ENCODE measurements at regions not wholly inside any gene's neighbourhood (a gene's known extent, or its start where the extent isn't known, plus 50 kb on each side); places are given as distances from the start of the nearest gene placed in this dataset.
"Not testable (repeated sequence)": the region's sequence is repeated elsewhere in the genome, so short reads cannot be mapped to it uniquely, and the experiment has no call there.

DNA sequence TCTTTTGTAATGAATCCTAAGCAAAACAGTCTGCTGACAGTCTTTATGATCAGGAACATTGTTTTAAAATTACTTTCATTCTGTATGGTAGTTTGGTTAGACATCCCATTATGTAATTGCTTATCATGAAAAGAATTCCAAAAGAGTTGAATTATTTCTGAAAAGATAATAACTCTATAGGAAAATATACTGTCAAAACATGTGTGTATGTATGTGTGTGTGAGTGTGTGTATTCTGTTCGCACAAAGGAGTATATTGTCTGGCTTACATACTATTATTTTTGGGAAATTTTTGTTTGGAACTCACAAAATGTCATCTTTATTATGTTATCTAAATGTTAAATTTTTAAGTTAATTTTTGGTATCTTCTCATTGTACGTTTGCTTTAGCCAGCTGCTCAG lies 1075.9 kb downstream of the ZPLD1 start:
- Histone ChIP-seq H3K4me1 (ENCODE audit: control insufficient read depth, insufficient read depth, low read length) (no peaks in the 10 kb centered on the region), H3K36me3 (ENCODE audit: control insufficient read depth in 2 of 2, insufficient read depth in 2 of 2, low read length in 2 of 2) (no peaks in the 10 kb centered on the region), H3K9me3 (ENCODE audit: control insufficient read depth in 2 of 2, low read length in 2 of 2) (no peaks in the 10 kb centered on the region), H3K4me3 (ENCODE audit: low read length in 2 of 2) (no peak overlapping the region), H3K9ac (ENCODE audit: low read length in 2 of 2) (no peak overlapping the region), H3K27me3 (ENCODE audit: control insufficient read depth in 1 of 2, insufficient read depth in 2 of 2, low read length in 2 of 2) (no peaks in the 10 kb centered on the region), H3K27ac (ENCODE audit: low read length) (no peak overlapping the region)

GRCh38 chr3:103511891-103512290 lies 1077.1 kb downstream of the ZPLD1 start:
- Histone ChIP-seq H3K4me3 (ENCODE audit: low read length in 2 of 2) (no peak overlapping the region), H3K9me3 (ENCODE audit: control insufficient read depth in 2 of 2, low read length in 2 of 2) (no peaks in the 10 kb centered on the region), H3K27ac (ENCODE audit: low read length) (no peak overlapping the region), H3K4me1 (ENCODE audit: control insufficient read depth, insufficient read depth, low read length) (no peaks in the 10 kb centered on the region), H3K36me3 (ENCODE audit: control insufficient read depth in 2 of 2, insufficient read depth in 2 of 2, low read length in 2 of 2) (no peaks in the 10 kb centered on the region), H3K27me3 (ENCODE audit: control insufficient read depth in 1 of 2, insufficient read depth in 2 of 2, low read length in 2 of 2) (no peaks in the 10 kb centered on the region), H3K9ac (ENCODE audit: low read length in 2 of 2) (no peak overlapping the region)

DNA sequence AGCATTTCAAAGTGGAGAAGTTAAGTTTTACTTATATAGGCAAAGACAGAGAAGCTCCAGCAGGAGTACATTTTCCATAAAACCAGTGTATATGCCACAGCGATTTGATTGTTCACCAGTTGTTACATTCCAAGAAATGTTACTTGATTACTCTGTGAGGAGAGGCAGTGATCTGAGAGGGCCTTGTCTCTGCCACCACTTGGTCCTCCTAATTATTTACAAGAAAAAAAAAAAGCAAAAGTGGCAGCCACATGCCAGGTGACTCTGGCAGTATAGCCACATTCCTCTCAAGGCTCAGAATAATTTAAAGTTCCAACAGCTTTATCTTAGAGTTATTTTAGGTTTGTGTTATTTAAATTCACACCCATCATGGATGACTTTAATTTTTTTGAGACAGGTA lies 1077.8 kb downstream of the ZPLD1 start:
- no peaks in the 10 kb centered on the region for H3K36me3 ChIP-seq (ENCODE audit: control insufficient read depth in 2 of 2, insufficient read depth in 2 of 2, low read length in 2 of 2)
- no peak overlapping the region for H3K4me3 ChIP-seq (ENCODE audit: low read length in 2 of 2)
- no peaks in the 10 kb centered on the region for H3K4me1 ChIP-seq (ENCODE audit: control insufficient read depth, insufficient read depth, low read length)
- no peaks in the 10 kb centered on the region for H3K9me3 ChIP-seq (ENCODE audit: control insufficient read depth in 2 of 2, low read length in 2 of 2)
- no peak overlapping the region for H3K9ac ChIP-seq (ENCODE audit: low read length in 2 of 2)
- H3K27me3 ChIP-seq (ENCODE audit: control insufficient read depth in 1 of 2, insufficient read depth in 2 of 2, low read length in 2 of 2): no peaks in the 10 kb centered on the region
- H3K27ac ChIP-seq (ENCODE audit: low read length): no peak overlapping the region

GRCh38 chr3:103513003-103513402 lies 1078.2 kb downstream of the ZPLD1 start:
- H3K27me3 ChIP-seq (ENCODE audit: control insufficient read depth in 1 of 2, insufficient read depth in 2 of 2, low read length in 2 of 2): no peaks in the 10 kb centered on the region
- H3K9ac ChIP-seq (ENCODE audit: low read length in 2 of 2): no peak overlapping the region
- H3K4me1 ChIP-seq (ENCODE audit: control insufficient read depth, insufficient read depth, low read length): no peaks in the 10 kb centered on the region
- no peak overlapping the region for H3K27ac ChIP-seq (ENCODE audit: low read length)
- H3K9me3 ChIP-seq (ENCODE audit: control insufficient read depth in 2 of 2, low read length in 2 of 2): no peaks in the 10 kb centered on the region
- H3K4me3 ChIP-seq (ENCODE audit: low read length in 2 of 2): no peak overlapping the region
- no peaks in the 10 kb centered on the region for H3K36me3 ChIP-seq (ENCODE audit: control insufficient read depth in 2 of 2, insufficient read depth in 2 of 2, low read length in 2 of 2)

DNA sequence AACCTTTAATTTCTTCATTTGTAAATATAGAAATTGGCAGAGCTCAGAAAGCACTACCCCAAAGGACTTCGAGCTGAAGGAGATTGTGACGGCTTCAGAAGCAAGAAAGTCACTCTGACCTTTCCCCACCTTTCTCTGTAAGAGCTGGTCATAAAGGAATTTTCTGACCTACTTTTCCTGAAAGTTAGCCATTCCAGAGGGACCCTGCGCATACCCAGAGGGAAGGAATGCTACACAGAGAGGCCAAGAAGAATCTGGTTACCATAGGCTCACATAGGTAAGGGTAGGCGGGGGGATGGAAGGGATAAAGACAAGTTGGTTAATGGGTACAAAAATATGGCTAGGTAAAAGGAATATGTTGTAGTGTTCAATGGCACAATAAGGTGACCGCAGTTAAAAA lies 1080.3 kb downstream of the ZPLD1 start:
- no peaks in the 10 kb centered on the region for H3K36me3 ChIP-seq (ENCODE audit: control insufficient read depth in 2 of 2, insufficient read depth in 2 of 2, low read length in 2 of 2)
- H3K9me3 ChIP-seq (ENCODE audit: control insufficient read depth in 2 of 2, low read length in 2 of 2): no peaks in the 10 kb centered on the region
- H3K4me1 ChIP-seq (ENCODE audit: control insufficient read depth, insufficient read depth, low read length): no peaks in the 10 kb centered on the region
- no peak overlapping the region for H3K9ac ChIP-seq (ENCODE audit: low read length in 2 of 2)
- no peak overlapping the region for H3K27ac ChIP-seq (ENCODE audit: low read length)
- no peaks in the 10 kb centered on the region for H3K27me3 ChIP-seq (ENCODE audit: control insufficient read depth in 1 of 2, insufficient read depth in 2 of 2, low read length in 2 of 2)
- no peak overlapping the region for H3K4me3 ChIP-seq (ENCODE audit: low read length in 2 of 2)

DNA sequence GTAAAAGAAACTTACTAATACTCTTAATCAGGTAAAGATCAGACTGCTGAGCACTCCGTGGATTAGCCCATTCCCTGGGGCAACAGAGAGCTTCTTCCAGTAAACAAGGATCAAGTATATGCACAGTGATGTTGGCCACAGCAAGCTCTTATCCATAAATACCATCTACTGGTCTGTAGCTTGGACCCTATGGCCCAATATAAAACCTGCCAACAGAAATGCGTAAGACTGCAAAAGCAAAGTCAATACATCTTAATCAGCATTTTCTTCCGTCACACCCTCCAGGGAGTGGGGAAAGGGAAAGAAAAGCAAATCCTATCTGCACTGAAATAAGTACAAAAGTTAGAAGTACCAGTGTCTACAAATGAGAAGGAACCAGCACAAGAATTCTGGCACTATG lies 1082.1 kb downstream of the ZPLD1 start:
- Histone ChIP-seq H3K27ac (ENCODE audit: low read length) (no peak overlapping the region), H3K9me3 (ENCODE audit: control insufficient read depth in 2 of 2, low read length in 2 of 2) (peaks cover 0 to 2% of the 10 kb centered on the region in 2 donors), H3K4me3 (ENCODE audit: low read length in 2 of 2) (no peak overlapping the region), H3K27me3 (ENCODE audit: control insufficient read depth in 1 of 2, insufficient read depth in 2 of 2, low read length in 2 of 2) (no peaks in the 10 kb centered on the region), H3K4me1 (ENCODE audit: control insufficient read depth, insufficient read depth, low read length) (no peaks in the 10 kb centered on the region), H3K36me3 (ENCODE audit: control insufficient read depth in 2 of 2, insufficient read depth in 2 of 2, low read length in 2 of 2) (no peaks in the 10 kb centered on the region), H3K9ac (ENCODE audit: low read length in 2 of 2) (no peak overlapping the region)

DNA sequence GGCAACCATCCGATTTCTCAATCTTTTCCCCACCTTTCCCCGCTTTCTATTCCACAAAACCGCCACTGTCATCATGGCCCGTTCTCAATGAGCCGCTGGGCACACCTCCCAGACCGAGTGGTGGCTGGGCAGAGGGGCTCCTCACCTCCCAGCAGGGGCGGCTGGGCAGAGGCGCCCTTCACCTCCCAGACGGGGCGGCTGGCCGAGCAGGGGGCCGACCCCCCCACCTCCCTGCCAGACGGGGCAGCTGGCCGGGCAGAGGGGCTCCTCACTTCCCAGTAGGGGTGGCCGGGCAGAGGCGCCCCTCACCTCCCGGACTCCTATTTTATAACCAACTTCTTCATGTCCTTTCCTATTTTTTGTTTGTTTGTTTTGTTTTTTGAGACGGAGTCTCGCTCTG lies 1096.5 kb downstream of the ZPLD1 start:
- not testable (repeated sequence) for H3K4me3 ChIP-seq (ENCODE audit: low read length in 2 of 2); H3K9me3 ChIP-seq (ENCODE audit: control insufficient read depth in 2 of 2, low read length in 2 of 2); H3K36me3 ChIP-seq (ENCODE audit: control insufficient read depth in 2 of 2, insufficient read depth in 2 of 2, low read length in 2 of 2); H3K4me1 ChIP-seq (ENCODE audit: control insufficient read depth, insufficient read depth, low read length); H3K27me3 ChIP-seq (ENCODE audit: control insufficient read depth in 1 of 2, insufficient read depth in 2 of 2, low read length in 2 of 2); H3K9ac ChIP-seq (ENCODE audit: low read length in 2 of 2); H3K27ac ChIP-seq (ENCODE audit: low read length)

- H3K9me3 ChIP-seq (ENCODE audit: control insufficient read depth in 2 of 2, low read length in 2 of 2): no peaks in the 10 kb centered on the region
Observed at GRCh38 chr3:103532986-103533385, 1098.2 kb downstream of the ZPLD1 start.

GRCh38 chr3:103554451-103554850 lies 1119.6 kb downstream of the ZPLD1 start:
- no peaks in the 10 kb centered on the region for H3K9me3 ChIP-seq (ENCODE audit: control insufficient read depth in 2 of 2, low read length in 2 of 2)
- no peak overlapping the region for H3K27ac ChIP-seq (ENCODE audit: low read length)
- no peak overlapping the region for H3K9ac ChIP-seq (ENCODE audit: low read length in 2 of 2)
- H3K36me3 ChIP-seq (ENCODE audit: control insufficient read depth in 2 of 2, insufficient read depth in 2 of 2, low read length in 2 of 2): no peaks in the 10 kb centered on the region
- no peaks in the 10 kb centered on the region for H3K27me3 ChIP-seq (ENCODE audit: control insufficient read depth in 1 of 2, insufficient read depth in 2 of 2, low read length in 2 of 2)
- no peaks in the 10 kb centered on the region for H3K4me1 ChIP-seq (ENCODE audit: control insufficient read depth, insufficient read depth, low read length)
- no peak overlapping the region for H3K4me3 ChIP-seq (ENCODE audit: low read length in 2 of 2)

More at GRCh38 chr3:103532986-103533385, 1098.2 kb downstream of the ZPLD1 start:
- H3K4me1 ChIP-seq (ENCODE audit: control insufficient read depth, insufficient read depth, low read length): no peaks in the 10 kb centered on the region
- no peaks in the 10 kb centered on the region for H3K27me3 ChIP-seq (ENCODE audit: control insufficient read depth in 1 of 2, insufficient read depth in 2 of 2, low read length in 2 of 2)
- H3K4me3 ChIP-seq (ENCODE audit: low read length in 2 of 2): no peak overlapping the region
- no peaks in the 10 kb centered on the region for H3K36me3 ChIP-seq (ENCODE audit: control insufficient read depth in 2 of 2, insufficient read depth in 2 of 2, low read length in 2 of 2)
- no peak overlapping the region for H3K9ac ChIP-seq (ENCODE audit: low read length in 2 of 2)
- no peak overlapping the region for H3K27ac ChIP-seq (ENCODE audit: low read length)

DNA sequence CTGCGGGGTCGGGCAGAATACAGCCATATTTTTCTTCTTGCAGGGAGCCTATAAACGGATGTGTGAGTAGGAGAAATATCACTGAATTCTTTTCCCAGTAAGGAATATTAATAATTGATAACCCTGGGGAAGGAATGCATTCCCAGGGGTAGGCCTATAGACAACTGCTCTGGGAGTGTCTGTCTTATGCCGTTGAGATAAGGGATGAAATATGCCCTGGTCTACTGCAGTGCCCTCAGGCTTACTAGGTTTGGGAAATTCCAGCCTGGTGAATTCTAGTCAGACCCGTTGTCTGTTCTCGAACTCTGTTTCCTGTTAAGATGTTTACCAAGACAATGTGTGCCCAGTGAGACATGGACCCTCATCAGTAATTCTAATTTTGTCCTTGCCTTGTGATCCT lies 1129.3 kb downstream of the ZPLD1 start:
- H3K27me3 ChIP-seq (ENCODE audit: control insufficient read depth in 1 of 2, insufficient read depth in 2 of 2, low read length in 2 of 2); H3K27ac ChIP-seq (ENCODE audit: low read length); H3K36me3 ChIP-seq (ENCODE audit: control insufficient read depth in 2 of 2, insufficient read depth in 2 of 2, low read length in 2 of 2): not testable (repeated sequence)

DNA sequence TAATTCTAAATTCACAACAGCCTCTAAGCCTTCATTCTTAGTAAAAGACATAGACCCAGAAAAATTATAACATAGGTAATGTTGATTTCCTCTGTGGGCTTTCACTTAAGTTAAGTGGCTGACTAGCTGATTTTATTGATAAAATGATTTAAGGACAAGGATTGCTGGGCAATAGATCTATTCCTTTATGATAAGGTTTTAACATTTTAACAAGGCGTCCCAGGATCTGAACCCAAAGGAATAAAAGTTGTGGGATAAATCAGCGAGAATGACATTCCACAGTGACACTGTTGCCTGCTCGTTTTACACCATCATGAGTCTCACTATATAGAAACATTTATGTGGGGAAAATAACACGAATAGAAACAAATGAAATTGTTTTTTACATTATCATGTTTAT lies 1151.0 kb downstream of the ZPLD1 start:
- H3K4me1 ChIP-seq (ENCODE audit: control insufficient read depth, insufficient read depth, low read length): no peaks in the 10 kb centered on the region
- H3K4me3 ChIP-seq (ENCODE audit: low read length in 2 of 2): no peak overlapping the region
- no peak overlapping the region for H3K9ac ChIP-seq (ENCODE audit: low read length in 2 of 2)
- no peak overlapping the region for H3K27ac ChIP-seq (ENCODE audit: low read length)
- H3K27me3 ChIP-seq (ENCODE audit: control insufficient read depth in 1 of 2, insufficient read depth in 2 of 2, low read length in 2 of 2): no peaks in the 10 kb centered on the region
- no peaks in the 10 kb centered on the region for H3K36me3 ChIP-seq (ENCODE audit: control insufficient read depth in 2 of 2, insufficient read depth in 2 of 2, low read length in 2 of 2)
- no peaks in the 10 kb centered on the region for H3K9me3 ChIP-seq (ENCODE audit: control insufficient read depth in 2 of 2, low read length in 2 of 2)

More for the DNA sequence above, 1129.3 kb downstream of the ZPLD1 start:
- not testable (repeated sequence) for H3K9me3 ChIP-seq (ENCODE audit: control insufficient read depth in 2 of 2, low read length in 2 of 2); H3K4me1 ChIP-seq (ENCODE audit: control insufficient read depth, insufficient read depth, low read length); H3K4me3 ChIP-seq (ENCODE audit: low read length in 2 of 2); H3K9ac ChIP-seq (ENCODE audit: low read length in 2 of 2)

- no peak overlapping the region for H3K4me3 ChIP-seq (ENCODE audit: low read length in 2 of 2)
Observed at GRCh38 chr3:103589770-103590169, 1155.0 kb downstream of the ZPLD1 start.

More at GRCh38 chr3:103589770-103590169, 1155.0 kb downstream of the ZPLD1 start:
- Histone ChIP-seq H3K36me3 (ENCODE audit: control insufficient read depth in 2 of 2, insufficient read depth in 2 of 2, low read length in 2 of 2) (no peaks in the 10 kb centered on the region), H3K9me3 (ENCODE audit: control insufficient read depth in 2 of 2, low read length in 2 of 2) (no peaks in the 10 kb centered on the region), H3K4me1 (ENCODE audit: control insufficient read depth, insufficient read depth, low read length) (no peaks in the 10 kb centered on the region), H3K9ac (ENCODE audit: low read length in 2 of 2) (no peak overlapping the region), H3K27ac (ENCODE audit: low read length) (no peak overlapping the region), H3K27me3 (ENCODE audit: control insufficient read depth in 1 of 2, insufficient read depth in 2 of 2, low read length in 2 of 2) (no peaks in the 10 kb centered on the region)
